Breast epithelium (tissue), 4 donors: ENCODE measurements at regions not wholly inside any gene's neighbourhood (a gene's known extent, or its start where the extent isn't known, plus 50 kb on each side); places are given as distances from the start of the nearest gene placed in this dataset.

ENCODE experiments used
- DNase-seq, 2 donors: peaks; one replicate each; pipeline ENCODE4 v3.0.0-alpha.2; 2019; ENCODE audit warnings: low spot score in 2 of 2
- H3K27ac ChIP-seq, 2 donors: fragments of 200-600 bp; sonication (generic) in 1 of 2; one replicate each; pipeline ENCODE4 v1.5.1; 2016 to 2019; ENCODE audit warnings: mild to moderate bottlenecking in 1 of 2
- H3K27me3 ChIP-seq, 2 donors: fragments of 200-600 bp; sonication (generic) in 1 of 2; one replicate each; pipeline versions ENCODE4 v1.5.1 to v1.6.0; 2017 to 2019; ENCODE audit warnings: control low read depth in 1 of 2, mild to moderate bottlenecking in 1 of 2
- H3K36me3 ChIP-seq: fragments of 200-600 bp; one replicate; pipeline ENCODE4 v1.5.1; 2019
- H3K4me1 ChIP-seq, 2 donors: fragments of 200-600 bp; sonication (generic); one replicate each; pipeline ENCODE4 v1.5.1; 2016 to 2019; ENCODE audit warnings: control low read depth in 1 of 2
- H3K4me3 ChIP-seq, 3 donors: fragments of 200-600 bp; sonication (generic); 1 replicate in 2 of 3; 2 replicates in 1 of 3; pipeline ENCODE4 v1.5.1; 2016 to 2019; ENCODE audit warnings: mild to moderate bottlenecking in 3 of 3, moderate library complexity in 2 of 3
- H3K9me3 ChIP-seq, 2 donors: fragments of 200-600 bp; sonication (generic) in 1 of 2; one replicate each; pipeline ENCODE4 v1.5.1; 2016 to 2019; ENCODE audit warnings: control low read depth in 1 of 2
- CTCF ChIP-seq, 3 donors: fragments of 450-650 bp; IDR thresholded peaks; one replicate each; pipeline ENCODE4 v1.5.1; 2016 to 2017; ENCODE audit warnings: antibody characterized with exemption in 3 of 3, mild to moderate bottlenecking in 3 of 3, moderate library complexity in 3 of 3
- POLR2A ChIP-seq: fragments of 450-650 bp; IDR thresholded peaks from one replicate; pipeline ENCODE4 v1.6.1; 2016; ENCODE audit warnings: antibody characterized with exemption, mild to moderate bottlenecking, moderate library complexity
- POLR2AphosphoS5 ChIP-seq, 3 donors: sonication (generic); formaldehyde crosslinking; IDR thresholded peaks; one replicate each; pipeline ENCODE4 v1.6.1; 2017; ENCODE audit warnings: antibody characterized with exemption in 3 of 3
- intact Hi-C: fragments of 100-400 bp; cut with DNase I; formaldehyde crosslinking; loops from one replicate; pipeline ENCODE4 v1.15.1; 2023; ENCODE audit warnings: low total_unique reads

- TF ChIP-seq POLR2A (no peak), CTCF (IDR thresholded peaks at IDR 0.05) (no peak), POLR2AphosphoS5 (IDR thresholded peaks at IDR 0.05) (no peak)
- no peaks in the 10 kb centered on the region for H3K27me3 ChIP-seq
- H3K36me3 ChIP-seq: no peaks in the 10 kb centered on the region
- no peaks in the 10 kb centered on the region for H3K4me1 ChIP-seq
- DNase-seq: no peak
- no peak overlapping the region for H3K4me3 ChIP-seq
- H3K9me3 ChIP-seq: no peaks in the 10 kb centered on the region
- intact Hi-C loops: no loop called here
- H3K27ac ChIP-seq: no peak overlapping the region
Observed at GRCh38 chr2:129702416-129703176, 276.9 kb upstream of the RAB6C start.

DNA sequence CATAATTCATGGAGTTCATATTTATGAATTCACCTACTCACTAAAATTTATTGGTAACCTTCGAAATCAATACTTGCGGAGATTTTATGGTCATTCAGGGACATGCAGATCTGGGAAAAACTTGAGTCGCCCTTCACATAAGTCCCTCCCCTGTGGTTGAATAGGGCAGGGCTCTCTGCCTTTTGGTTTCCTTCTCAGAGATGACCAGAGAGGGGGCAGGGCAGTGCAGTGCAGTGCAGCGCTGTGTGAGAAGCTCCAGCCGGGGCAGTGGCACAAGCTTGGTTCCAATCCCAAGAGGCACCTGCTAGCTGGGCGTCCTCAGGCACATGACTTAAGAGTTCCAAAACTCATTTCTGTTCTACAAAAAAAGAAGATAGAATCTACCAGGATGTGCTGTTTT lies 274.4 kb upstream of the RAB6C start:
- TF ChIP-seq CTCF (IDR thresholded peaks at IDR 0.05): no peak
- TF ChIP-seq POLR2AphosphoS5 (IDR thresholded peaks at IDR 0.05): no peak
- no peak for TF ChIP-seq POLR2A
- no peak overlapping the region for H3K27ac ChIP-seq

GRCh38 chr2:129707800-129708199 lies 271.7 kb upstream of the RAB6C start:
- TF ChIP-seq POLR2A: no peak
- no peak for TF ChIP-seq CTCF (IDR thresholded peaks at IDR 0.05)

More for the DNA sequence above, 274.4 kb upstream of the RAB6C start:
- Histone ChIP-seq H3K4me3 (no peak overlapping the region), H3K27me3 (no peaks in the 10 kb centered on the region), H3K4me1 (no peaks in the 10 kb centered on the region), H3K36me3 (no peaks in the 10 kb centered on the region), H3K9me3 (no peaks in the 10 kb centered on the region)
- DNase-seq: no peak
- intact Hi-C loops: no loop called here

GRCh38 chr2:129708221-129708967 lies 271.1 kb upstream of the RAB6C start:
- no peak for DNase-seq
- H3K9me3 ChIP-seq: no peaks in the 10 kb centered on the region

More at GRCh38 chr2:129707800-129708199, 271.7 kb upstream of the RAB6C start:
- Histone ChIP-seq H3K4me1 (no peaks in the 10 kb centered on the region), H3K36me3 (no peaks in the 10 kb centered on the region), H3K27ac (no peak overlapping the region), H3K27me3 (no peaks in the 10 kb centered on the region), H3K4me3 (no peak overlapping the region), H3K9me3 (no peaks in the 10 kb centered on the region)
- intact Hi-C loops: no loop called here
- no peak for DNase-seq

More at GRCh38 chr2:129708221-129708967, 271.1 kb upstream of the RAB6C start:
- Histone ChIP-seq H3K4me3 (no peak overlapping the region), H3K27me3 (no peaks in the 10 kb centered on the region), H3K36me3 (no peaks in the 10 kb centered on the region), H3K27ac (no peak overlapping the region), H3K4me1 (no peaks in the 10 kb centered on the region)
- intact Hi-C loops: no loop called here
- no peak for TF ChIP-seq POLR2A
- TF ChIP-seq POLR2AphosphoS5 (IDR thresholded peaks at IDR 0.05): no peak
- no peak for TF ChIP-seq CTCF (IDR thresholded peaks at IDR 0.05)
